Sigmoid colon (tissue), 6 donors: ENCODE measurements at regions not wholly inside any gene's neighbourhood (a gene's known extent, or its start where the extent isn't known, plus 50 kb on each side); places are given as distances from the start of the nearest gene placed in this dataset.
"Not testable (repeated sequence)": the region's sequence is repeated elsewhere in the genome, so short reads cannot be mapped to it uniquely, and the experiment has no call there.

Experiments
- DNase-seq: peaks from one replicate; pipeline ENCODE4 v3.0.0-alpha.2; 2019
- H3K27ac ChIP-seq, 4 donors: fragments of 200-600 bp; sonication (generic); one replicate each; pipeline ENCODE4 v1.5.1; 2016 to 2019; ENCODE audit warnings: mild to moderate bottlenecking in 1 of 4
- H3K27me3 ChIP-seq, 3 donors: fragments of 200-600 bp; sonication (generic); one replicate each; pipeline ENCODE4 v1.5.1; 2019; ENCODE audit warnings: mild to moderate bottlenecking in 1 of 3
- H3K36me3 ChIP-seq, 4 donors: fragments of 200-600 bp; sonication (generic); one replicate each; pipeline ENCODE4 v1.5.1; 2016 to 2019
- H3K4me1 ChIP-seq, 4 donors: fragments of 200-600 bp; sonication (generic); one replicate each; pipeline ENCODE4 v1.5.1; 2017 to 2019
- H3K4me3 ChIP-seq, 4 donors: fragments of 200-600 bp; sonication (generic); one replicate each; pipeline ENCODE4 v1.5.1; 2017 to 2019; ENCODE audit warnings: mild to moderate bottlenecking in 2 of 4, moderate library complexity in 1 of 4
- H3K9me3 ChIP-seq, 4 donors: fragments of 200-600 bp in 3 of 4; sonication (generic) in 3 of 4; one replicate each; pipeline versions ENCODE4 v1.5.1 to v1.6.1; 2013 to 2019
- CTCF ChIP-seq, 4 experiments: fragments of 450-650 bp in 3 of 4; fragments of 200-600 bp in 1 of 4; IDR thresholded peaks; one replicate each; pipeline ENCODE4 v1.5.1; 2016 to 2019; ENCODE audit warnings: antibody characterized with exemption in 4 of 4, mild to moderate bottlenecking in 3 of 4, moderate library complexity in 2 of 4
- EP300 ChIP-seq, 4 donors: sonication (generic); formaldehyde crosslinking; IDR thresholded peaks; one replicate each; pipeline ENCODE4 v1.6.1; 2017; ENCODE audit warnings: antibody characterized with exemption in 4 of 4
- POLR2A ChIP-seq, 2 donors: fragments of 450-650 bp; IDR thresholded peaks; one replicate each; pipeline ENCODE4 v1.6.1; 2016; ENCODE audit warnings: antibody characterized with exemption in 2 of 2, mild to moderate bottlenecking in 2 of 2, moderate library complexity in 2 of 2
- POLR2AphosphoS5 ChIP-seq, 4 donors: sonication (generic); formaldehyde crosslinking; IDR thresholded peaks; one replicate each; pipeline ENCODE4 v1.6.1; 2017; ENCODE audit warnings: antibody characterized with exemption in 4 of 4
- WGBS, 2 donors: extraction: QIAGEN DNeasy Blood & Tissue Kit; methylation state at CpG; one replicate each; pipeline ENCODE4 v1.1.7; 2013; 5-methylcytosine and 5-hydroxymethylcytosine counted together
- intact Hi-C: fragments of 100-400 bp; cut with DNase I; formaldehyde crosslinking; loops from one replicate; pipeline ENCODE4 v1.15.1; 2023
- donor health status: healthy with polysubstance abuse.
- donor health status: healthy.

GRCh38 chr15:39513936-39514335, 66.9 kb upstream of the THBS1 start:
- 94% methylated on average over 3 of the region's 3 CpGs for WGBS, 2 donors
- TF ChIP-seq POLR2AphosphoS5 (IDR thresholded peaks at IDR 0.05) (no peak), POLR2A (IDR thresholded peaks at IDR 0.05) (no peak), CTCF (IDR thresholded peaks at IDR 0.05) (no peak), EP300 (IDR thresholded peaks at IDR 0.05) (no peak)
- no peak overlapping the region for H3K4me3 ChIP-seq
- peaks cover 0 to 17% (median 15%) of the 10 kb centered on the region in 4 donors for H3K4me1 ChIP-seq
- DNase-seq = no peak
- H3K27me3 ChIP-seq = no peaks in the 10 kb centered on the region
- intact Hi-C loops = no loop called here
- H3K36me3 ChIP-seq = no peaks in the 10 kb centered on the region
- H3K27ac ChIP-seq = no peak overlapping the region
- H3K9me3 ChIP-seq = peaks cover 0 to 3% (median 0%) of the 10 kb centered on the region in 4 donors

DNA sequence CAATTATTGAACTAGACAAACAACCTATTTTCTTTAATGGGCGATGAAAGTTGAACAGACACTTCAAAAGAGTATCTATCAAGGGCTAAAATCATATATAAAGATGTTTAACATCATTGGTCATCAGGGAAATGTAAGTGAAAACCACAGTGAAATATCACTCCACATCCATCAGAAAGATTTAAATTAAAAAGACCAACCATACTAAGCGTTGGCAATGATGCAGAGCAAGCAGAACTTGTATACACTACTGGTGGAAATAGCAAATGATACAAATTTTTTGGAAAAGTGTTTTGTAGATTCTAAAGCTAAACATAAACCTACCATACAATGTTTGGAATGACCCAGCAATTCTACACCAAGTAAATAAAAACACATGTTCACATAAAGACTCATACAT, 65.9 kb upstream of the THBS1 start:
- intact Hi-C loops = no loop called here
- Histone ChIP-seq H3K9me3 (peaks cover 0 to 3% (median 0%) of the 10 kb centered on the region in 4 donors), H3K4me1 (peaks cover 0 to 17% (median 15%) of the 10 kb centered on the region in 4 donors), H3K27me3 (no peaks in the 10 kb centered on the region), H3K36me3 (no peaks in the 10 kb centered on the region), H3K4me3 (no peak overlapping the region), H3K27ac (no peak overlapping the region)
- DNase-seq = no peak
- WGBS, 2 donors = 97 to 98% methylated on average over 2 of the region's 2 CpGs
- TF ChIP-seq POLR2A (IDR thresholded peaks at IDR 0.05) (no peak), POLR2AphosphoS5 (IDR thresholded peaks at IDR 0.05) (no peak), EP300 (IDR thresholded peaks at IDR 0.05) (no peak), CTCF (IDR thresholded peaks at IDR 0.05) (no peak)

GRCh38 chr15:39515765-39516164, 65.1 kb upstream of the THBS1 start:
- Histone ChIP-seq H3K36me3 (no peaks in the 10 kb centered on the region), H3K4me1 (peaks cover 0 to 17% (median 15%) of the 10 kb centered on the region in 4 donors), H3K27me3 (no peaks in the 10 kb centered on the region), H3K4me3 (no peak overlapping the region), H3K9me3 (peaks cover 0 to 3% (median 0%) of the 10 kb centered on the region in 4 donors), H3K27ac (no peak overlapping the region)
- DNase-seq = no peak
- TF ChIP-seq CTCF (IDR thresholded peaks at IDR 0.05) (no peak), POLR2A (IDR thresholded peaks at IDR 0.05) (no peak), POLR2AphosphoS5 (IDR thresholded peaks at IDR 0.05) (no peak), EP300 (IDR thresholded peaks at IDR 0.05) (no peak)
- 27 to 62% methylated on average over 3 of the region's 3 CpGs for WGBS, 2 donors
- intact Hi-C loops = no loop called here

DNA sequence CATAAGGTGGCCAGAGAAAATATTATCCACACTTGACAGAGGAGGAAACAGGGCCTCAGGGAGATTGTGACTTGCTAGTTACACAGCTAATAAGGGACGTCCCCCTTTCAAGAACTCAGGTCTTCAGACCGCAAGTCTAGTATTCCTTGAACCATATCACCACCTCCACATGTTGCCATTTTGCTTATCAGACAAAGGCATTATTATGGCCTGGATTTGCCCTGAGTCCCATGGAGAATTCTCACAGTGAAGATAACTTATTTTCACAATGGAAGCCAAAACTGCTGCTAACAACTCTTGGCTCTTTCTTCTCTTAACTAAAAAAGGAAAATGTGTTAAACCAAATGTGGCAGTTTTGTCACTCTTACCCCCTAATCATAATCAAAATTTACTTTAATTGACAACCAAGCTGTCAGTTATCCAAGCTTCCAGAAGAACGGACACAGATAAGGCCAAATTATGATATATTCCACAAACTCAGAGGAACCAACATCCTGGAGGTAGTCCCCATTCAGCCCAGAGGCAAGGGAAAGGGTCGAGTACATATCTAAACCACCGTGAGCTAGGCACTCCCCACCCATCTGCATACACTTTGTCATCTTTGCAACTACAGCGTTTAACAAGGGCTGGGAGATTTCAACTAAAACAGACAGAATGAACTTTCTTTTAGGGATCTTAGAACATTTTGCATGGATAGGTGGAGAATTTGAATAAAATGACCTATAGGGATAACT, 63.6 kb upstream of the THBS1 start:
- intact Hi-C loops = no loop called here
- Histone ChIP-seq H3K4me1 (peaks cover 0 to 2% (median under 1%) of the 10 kb centered on the region in 4 donors), H3K27me3 (no peaks in the 10 kb centered on the region), H3K4me3 (no peak overlapping the region), H3K9me3 (peaks cover 0 to 3% (median 0%) of the 10 kb centered on the region in 4 donors), H3K27ac (no peak overlapping the region), H3K36me3 (no peaks in the 10 kb centered on the region)
- no peak for TF ChIP-seq POLR2A (IDR thresholded peaks at IDR 0.05)
- TF ChIP-seq CTCF (IDR thresholded peaks at IDR 0.05) = no peak
- TF ChIP-seq POLR2AphosphoS5 (IDR thresholded peaks at IDR 0.05) = no peak
- no peak for TF ChIP-seq EP300 (IDR thresholded peaks at IDR 0.05)
- 93 to 94% methylated on average over 6 of the region's 6 CpGs for WGBS, 2 donors
- DNase-seq = no peak

DNA sequence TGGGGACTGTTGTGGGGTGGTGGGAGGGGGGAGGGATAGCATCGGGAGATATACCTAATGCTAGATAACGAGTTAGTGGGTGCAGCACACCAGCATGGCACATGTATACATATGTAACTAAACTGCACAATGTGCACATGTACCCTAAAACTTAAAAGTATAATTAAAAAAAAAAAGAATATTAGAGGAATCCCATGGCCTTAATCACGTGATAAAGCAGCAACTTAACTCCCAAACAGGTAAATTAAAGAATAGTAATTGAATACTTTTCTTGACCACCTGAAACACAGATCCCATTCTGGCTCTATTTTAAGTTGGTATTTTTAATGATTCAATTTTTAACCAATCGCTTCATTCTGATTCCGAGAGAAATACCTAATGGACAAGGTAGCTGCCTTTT, 56.9 kb upstream of the THBS1 start:
- H3K9me3 ChIP-seq, H3K4me3 ChIP-seq, H3K36me3 ChIP-seq, H3K4me1 ChIP-seq, H3K27me3 ChIP-seq, intact Hi-C loops, DNase-seq, H3K27ac ChIP-seq: not testable (repeated sequence)
- 93 to 96% methylated on average over 4 to 5 of the region's 5 CpGs for WGBS, 2 donors
